ENCODE measurements at regions not wholly inside any gene's neighbourhood (a gene's known extent, or its start where the extent isn't known, plus 50 kb on each side); places are given as distances from the start of the nearest gene placed in this dataset.

GRCh38 chr13:19020988-19021387, 160.6 kb downstream of the TUBA3C start:
- TF ChIP-seq POLR2AphosphoS5 (IDR thresholded peaks at IDR 0.05; ENCODE audit: low read depth, low read length) (no peak), POLR2A (IDR thresholded peaks at IDR 0.05; ENCODE audit: borderline replicate concordance, extremely low read depth, insufficient read depth, insufficient read length) (no peak), CTCF (IDR thresholded peaks at IDR 0.05 in 2 of 3, conservative IDR thresholded peaks at IDR 0.05 in 1 of 3; ENCODE audit: borderline replicate concordance in 1 of 3, insufficient read depth in 1 of 3, low read depth in 2 of 3, low read length in 2 of 3) (no peak), REST (IDR thresholded peaks at IDR 0.05; ENCODE audit: low read depth) (no peak), EZH2 (IDR thresholded peaks at IDR 0.05) (no peak), ATF3 (IDR thresholded peaks at IDR 0.05) (no peak), SIN3A (IDR thresholded peaks at IDR 0.05; ENCODE audit: low read depth) (no peak), EZH2phosphoT487 (IDR thresholded peaks at IDR 0.05; ENCODE audit: borderline replicate concordance) (no peak), JUND (IDR thresholded peaks at IDR 0.05) (no peak), RAD21 (IDR thresholded peaks at IDR 0.05; ENCODE audit: low read depth) (no peak)

All from HCT116 (cell line).